ENCODE measurements at regions not wholly inside any gene's neighbourhood (a gene's known extent, or its start where the extent isn't known, plus 50 kb on each side); places are given as distances from the start of the nearest gene placed in this dataset.
"Not testable (repeated sequence)": the region's sequence is repeated elsewhere in the genome, so short reads cannot be mapped to it uniquely, and the experiment has no call there.

DNA sequence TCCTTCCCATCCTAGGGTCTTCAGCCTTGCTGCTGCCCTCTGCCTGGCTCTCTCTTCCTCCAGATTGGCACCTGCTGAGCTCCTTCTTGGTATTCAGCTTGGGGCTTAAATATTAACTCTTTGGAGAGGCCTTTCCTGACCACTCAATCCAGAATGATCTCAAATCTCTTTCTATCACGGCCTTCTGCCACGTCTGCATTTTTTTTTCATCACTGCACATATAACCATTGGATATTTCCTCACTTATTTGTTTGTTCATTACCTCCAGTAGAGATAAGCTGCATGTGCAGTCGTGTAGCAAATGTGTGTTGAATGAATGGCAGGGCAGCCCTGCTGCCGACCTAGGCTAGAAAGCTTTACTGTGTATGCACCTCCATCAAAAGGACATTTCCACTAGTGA, 51.6 kb upstream of the MPP7 start:
- DNase-seq (ENCODE audit: low read depth in 2 of 2) = no peak

DNA sequence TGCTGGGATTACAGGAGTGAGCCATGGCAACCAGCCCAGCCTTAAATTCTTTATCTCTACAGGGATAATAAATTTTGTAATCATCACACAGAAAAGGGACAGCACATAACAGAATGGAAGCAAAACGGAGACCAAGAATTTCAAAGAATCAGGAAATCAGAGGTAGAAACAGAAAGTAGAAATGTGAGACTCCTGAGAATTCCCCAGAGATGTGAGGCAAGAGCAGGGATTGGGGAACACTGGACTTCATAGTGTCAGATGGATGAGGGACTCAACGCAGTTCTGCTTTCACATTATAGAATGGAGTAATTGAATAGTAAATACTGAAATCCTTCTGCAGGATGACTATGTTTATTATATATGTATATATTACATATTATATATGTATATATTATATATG, 52.5 kb upstream of the MPP7 start:
- no peak for DNase-seq (ENCODE audit: low read depth in 2 of 2)

DNA sequence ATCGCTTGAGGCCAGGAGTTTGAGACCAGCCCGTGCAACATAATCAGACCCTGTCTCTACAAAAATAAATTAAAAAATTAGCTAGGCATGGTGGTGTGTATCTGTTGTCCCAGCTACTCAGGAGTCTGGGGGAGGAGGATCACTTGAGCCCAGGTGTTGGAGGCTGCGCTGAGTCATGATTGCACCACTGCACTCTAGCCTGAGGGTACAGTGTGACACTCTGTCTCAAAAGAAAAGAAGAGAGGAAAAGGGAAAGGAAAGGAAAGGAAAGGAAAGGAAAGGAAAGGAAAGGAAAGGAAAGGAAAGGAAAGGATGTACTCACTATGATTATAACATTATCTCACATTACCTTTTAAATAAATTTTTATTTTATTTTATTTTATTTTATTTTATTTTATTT, 56.5 kb upstream of the MPP7 start:
- DNase-seq (ENCODE audit: low read depth in 2 of 2) = no peak

DNA sequence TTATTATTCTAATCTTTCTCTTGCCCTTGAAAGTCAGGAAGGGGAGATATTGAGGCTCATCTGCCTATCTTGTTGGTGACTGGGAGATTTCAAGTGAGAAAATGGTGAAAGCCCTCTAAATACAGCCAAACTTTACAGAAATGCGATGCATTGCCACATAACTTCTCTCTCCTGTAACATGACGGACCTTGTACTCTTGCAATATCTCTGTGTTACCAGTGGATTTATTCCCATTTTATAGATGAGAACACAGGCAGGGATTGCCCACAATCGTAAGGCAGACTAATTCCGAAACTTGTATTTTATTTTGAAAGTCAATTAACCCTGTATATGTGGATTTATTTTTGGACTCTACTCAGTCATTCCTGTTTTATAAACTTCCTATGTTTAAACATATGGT, 57.3 kb upstream of the MPP7 start:
- DNase-seq (ENCODE audit: low read depth in 2 of 2) = no peak

DNA sequence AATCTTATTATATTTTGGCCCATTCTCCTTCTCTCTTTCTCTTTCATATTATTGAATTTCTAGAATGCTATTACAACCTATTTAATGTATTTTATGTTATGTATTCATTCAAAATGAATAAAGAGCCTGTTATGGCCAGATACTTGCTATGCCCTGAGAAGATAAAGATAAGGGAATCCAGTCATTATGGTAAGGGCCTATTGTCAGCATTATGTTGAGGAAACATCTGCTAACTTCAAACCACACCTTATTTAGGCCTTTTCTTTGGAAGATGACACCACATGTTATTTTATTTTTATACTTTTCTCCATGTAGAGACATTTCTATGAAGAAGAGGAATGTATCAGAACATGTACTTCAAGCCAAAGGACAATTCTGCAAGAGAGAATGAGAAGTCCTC, 60.5 kb upstream of the MPP7 start:
- DNase-seq (ENCODE audit: low read depth in 2 of 2) = no peak

DNA sequence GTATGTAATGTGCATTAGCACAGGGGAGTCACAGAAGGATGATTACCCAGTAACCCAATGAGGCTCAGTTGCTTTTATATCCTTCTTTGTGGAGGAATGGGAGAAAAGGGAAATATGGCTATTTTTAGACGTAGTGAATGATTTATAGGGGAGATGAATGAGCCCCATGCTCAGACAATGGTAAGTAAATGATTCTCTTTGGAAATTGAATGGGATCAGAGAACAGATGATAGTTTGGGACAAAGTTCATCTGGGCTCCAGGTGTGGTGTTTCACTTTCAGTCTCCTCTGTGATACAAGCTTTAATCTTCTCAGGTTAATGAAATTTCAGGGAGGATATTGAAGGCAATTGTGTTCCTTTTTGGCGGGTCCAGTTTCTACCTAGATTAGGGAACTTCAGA, 63.0 kb upstream of the MPP7 start:
- no peak for DNase-seq (ENCODE audit: low read depth in 2 of 2)

DNA sequence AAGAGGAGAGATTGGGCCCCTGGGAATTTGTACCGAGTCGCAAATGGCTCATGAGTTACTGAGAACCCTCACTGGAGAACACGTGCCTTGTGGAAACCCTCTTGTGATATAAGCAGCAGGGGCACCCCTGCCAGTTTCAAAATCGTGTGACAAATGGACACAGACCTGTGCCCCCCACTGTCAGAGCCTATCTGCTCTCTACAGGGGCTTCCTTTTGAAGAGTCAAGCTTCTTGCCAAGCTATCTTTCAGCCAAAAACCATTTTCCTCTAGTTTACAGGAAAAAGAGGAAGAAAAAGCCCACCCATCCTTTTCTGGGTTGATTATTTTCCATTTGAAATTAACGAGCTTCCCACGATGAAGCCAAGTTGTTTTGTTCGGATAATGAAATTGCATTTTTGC, 64.1 kb upstream of the MPP7 start:
- DNase-seq (ENCODE audit: low read depth in 2 of 2) = no peak

DNA sequence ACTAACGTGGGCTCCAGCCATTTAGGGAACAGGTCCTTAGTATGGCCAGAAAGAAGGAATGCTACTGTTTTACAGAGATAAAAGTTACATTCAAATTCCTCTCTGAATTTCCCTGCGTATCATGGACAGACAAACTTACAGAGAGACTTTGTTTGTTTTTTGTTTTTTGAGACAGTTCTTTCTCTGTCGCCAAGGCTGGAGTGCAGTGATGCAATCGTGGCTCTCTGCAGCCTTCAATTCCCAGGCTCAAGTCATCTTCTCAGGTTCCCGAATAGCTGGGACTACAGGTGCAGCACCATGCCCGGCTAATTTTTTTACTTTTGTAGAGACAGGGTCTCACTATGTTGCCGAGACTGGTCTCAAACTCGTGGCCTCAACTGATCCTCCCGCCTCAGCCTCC, 64.5 kb upstream of the MPP7 start:
- no peak for DNase-seq (ENCODE audit: low read depth in 2 of 2)

DNA sequence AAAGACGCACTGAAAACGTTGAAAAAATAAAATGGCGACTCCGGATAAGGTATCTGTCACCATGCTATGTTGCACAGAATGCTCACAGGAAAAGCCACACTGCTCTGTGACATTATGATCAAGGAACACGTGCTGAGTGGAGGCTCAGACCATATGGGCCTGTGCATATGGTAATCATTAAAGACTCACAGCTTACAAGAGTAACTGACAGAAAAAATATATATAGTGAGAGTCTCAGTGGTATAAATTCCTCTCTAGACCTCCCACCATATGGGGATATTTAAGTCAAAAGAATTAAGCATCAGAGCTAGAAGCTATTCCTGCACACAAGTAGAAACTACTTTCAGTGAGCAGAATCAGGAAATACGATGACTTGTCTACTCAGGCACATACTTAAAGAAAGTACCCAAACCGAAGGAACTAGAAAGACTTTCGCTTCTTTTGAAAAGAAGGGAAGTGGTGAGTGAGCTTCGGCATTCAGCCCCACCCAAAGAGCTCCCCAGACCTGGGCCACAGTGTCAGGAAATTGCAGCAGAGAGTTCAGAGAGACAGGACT, 65.1 kb upstream of the MPP7 start:
- DNase-seq (ENCODE audit: low read depth in 2 of 2) = peak; percentile 21 to 42

DNA sequence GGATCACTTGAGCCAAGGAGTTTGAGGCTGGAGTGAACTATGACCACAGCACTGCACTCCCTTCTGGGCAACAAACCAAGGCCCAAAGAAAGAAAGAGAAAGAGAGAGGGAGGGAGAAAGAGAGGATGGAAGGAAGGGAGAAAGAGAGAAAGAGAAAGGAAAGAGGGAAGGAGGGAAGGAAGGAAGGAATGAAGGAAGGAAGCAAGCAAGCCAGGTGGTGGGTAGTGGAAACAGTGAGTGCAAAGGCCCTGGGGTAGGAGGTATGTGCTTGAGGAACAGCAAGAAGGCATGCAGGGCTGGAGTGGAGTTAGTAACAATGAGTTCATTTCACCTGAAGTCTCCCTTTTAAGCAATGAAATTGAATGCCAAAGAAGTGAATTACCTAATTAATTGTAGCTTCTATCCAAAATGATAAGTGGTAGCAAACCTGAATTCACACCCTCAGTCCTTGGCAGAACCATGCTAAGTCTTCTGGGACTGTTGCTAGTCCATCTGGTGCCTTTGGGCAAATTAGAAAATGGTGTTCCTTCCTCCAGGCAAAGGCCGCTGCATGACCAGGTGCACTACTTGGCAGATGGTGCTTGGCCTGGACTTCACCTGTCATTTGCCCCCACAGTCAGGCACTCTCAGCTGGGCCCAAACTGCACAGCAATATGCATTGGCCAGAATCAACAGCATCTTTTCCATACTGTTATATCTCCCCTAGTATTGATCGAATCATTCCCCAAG, 67.4 kb upstream of the MPP7 start:
- no peak for DNase-seq (ENCODE audit: low read depth in 2 of 2)

DNA sequence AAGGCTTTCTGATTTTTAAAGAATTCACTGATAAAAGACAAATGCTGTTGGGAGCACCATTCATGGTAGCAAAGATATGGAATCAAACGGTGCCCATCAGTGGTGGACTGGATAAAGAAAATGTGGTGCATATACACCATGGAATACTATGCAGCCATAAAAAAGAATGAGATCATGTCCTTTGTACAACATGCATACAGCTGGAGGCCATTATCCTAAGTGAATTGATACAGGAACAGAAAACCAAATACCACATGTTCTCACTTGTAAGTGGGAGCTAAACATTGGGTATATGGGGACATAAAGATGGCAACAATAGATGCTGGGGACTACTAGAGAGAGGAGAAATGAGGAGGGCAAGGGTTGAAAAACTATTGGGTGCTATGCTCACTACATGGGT, 68.8 kb upstream of the MPP7 start:
- DNase-seq (ENCODE audit: low read depth in 2 of 2) = not testable (repeated sequence)

DNA sequence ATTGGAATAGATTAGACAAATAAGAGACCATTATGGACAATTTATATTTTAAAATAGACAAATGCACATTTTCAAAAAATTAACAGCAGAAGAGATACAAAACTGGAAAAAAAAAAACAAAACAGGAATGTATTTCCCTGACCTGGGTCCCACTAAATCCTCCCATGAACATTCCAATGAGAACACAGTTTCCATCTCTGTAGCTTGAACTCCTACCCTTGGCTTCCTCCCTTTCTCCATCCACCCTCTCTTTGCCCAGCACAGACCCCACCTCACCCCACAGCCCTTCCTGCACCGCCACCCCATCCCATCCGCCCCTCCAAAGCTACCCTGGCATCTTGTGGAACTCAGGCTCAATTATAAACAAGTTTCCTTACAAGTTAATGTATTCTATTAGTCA, 71.2 kb upstream of the MPP7 start:
- DNase-seq (ENCODE audit: low read depth in 2 of 2) = no peak

DNA sequence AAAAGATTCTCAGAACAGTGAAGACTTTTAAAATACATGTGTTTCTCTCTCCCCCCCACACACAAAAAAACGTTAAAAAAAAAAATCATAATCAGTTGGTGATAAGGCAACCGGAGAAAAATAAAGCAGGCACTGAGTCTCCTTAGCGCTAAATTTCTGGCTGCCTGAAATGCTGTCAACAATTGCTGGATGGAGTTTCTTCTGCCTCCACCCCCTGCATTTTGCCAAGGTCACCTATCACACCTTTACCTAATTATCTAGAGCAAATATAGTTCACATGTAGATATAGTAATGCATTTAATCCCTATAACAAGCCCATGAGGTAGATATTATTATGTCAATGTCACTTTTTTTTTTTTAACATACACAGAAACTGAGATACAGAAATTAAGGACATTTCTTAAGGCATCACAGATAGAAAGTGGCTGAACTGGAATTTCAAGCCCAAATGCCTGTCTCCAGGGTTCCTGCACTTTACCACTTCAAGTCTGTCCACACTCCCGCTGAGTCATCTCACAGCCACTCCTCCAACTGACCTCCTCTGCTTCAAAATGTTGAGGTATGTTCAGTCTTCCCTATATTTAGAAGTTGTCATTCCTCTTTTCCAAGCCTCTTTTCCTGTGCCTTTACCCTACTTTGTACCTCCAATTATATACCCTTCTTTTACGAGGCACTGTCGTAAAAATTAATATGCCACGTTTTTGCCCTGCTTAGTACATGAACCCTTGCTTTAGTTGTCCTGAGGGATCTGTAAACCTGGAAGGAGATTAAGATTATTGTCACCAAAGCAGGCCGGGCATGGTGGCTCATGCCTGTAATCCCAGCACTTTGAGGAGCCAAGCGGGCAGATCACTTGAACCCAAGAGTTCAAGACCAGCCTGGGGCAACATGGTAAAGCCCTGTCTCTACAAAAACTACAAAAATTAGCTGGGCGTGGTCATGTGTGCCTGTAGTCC, 72.8 kb upstream of the MPP7 start:
- no peak for DNase-seq (ENCODE audit: low read depth in 2 of 2)

DNA sequence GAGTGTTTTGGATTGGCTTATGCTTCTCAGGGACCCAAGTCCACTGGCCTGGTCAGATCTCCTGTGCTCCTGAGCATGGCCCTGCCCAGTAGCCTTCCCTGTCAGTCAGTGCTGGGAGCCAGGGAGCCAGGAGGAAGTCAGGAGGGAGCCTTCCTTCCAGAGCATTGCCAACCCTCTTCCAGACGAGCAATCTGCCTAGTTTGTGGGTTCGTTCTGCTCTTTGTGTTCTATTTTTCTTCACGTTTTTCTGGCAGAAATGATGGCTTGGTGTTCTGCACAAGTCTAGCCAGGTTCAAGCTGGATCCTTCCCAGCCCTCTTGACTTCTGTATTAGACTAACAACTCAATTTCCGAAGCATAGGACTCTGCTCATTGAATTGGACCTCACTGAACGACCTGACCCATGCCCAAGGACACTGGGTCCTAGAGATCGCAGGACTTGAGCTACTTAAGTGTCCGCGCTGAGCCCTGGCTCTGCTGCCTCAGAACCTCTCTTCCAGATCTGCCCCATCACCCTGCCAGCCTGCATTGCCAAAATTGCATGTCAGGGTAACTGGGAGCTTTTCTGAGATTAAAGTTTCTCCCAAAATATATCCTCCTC, 76.2 kb upstream of the MPP7 start:
- no peak for DNase-seq (ENCODE audit: low read depth in 2 of 2)

DNA sequence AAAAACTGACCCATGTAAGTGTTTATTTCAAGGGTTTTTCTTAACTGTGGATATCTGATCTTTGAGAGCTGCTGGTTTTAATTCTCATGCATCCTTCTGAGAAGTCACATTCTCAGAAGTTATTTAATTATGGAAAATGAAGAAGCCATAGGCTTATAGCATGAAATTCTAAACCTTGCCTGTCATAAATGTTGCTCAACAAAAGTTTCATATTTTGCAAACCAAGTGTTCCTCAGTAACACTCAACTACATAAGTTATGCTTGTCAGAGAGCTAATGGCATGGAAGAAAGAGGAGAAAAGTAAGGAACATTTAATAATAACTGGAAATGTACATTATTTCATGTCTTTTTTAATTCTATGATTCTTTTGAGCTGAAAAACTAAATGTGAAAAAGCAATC, 78.6 kb upstream of the MPP7 start:
- DNase-seq (ENCODE audit: low read depth in 2 of 2) = no peak

DNA sequence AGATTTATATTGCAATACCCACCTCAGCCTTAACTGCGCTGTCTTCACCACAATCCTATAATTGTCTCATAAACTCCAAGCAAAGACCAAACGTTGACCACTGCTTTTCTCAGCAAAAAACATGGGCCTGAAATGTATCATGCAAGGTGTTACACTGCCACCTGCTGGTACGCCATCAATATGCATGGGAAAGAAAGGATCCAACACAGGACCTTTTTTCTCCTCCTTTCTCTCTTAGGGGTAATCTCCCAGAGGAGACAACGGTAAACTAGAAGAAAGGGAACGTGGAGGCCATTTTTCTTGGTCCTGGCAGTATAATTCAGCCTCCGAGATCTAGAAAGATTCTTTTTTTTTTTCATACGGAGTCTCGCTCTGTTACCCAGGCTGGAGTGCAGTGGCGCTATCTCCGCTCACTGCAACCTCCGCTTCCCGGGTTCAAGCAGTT, 79.1 kb upstream of the MPP7 start:
- peak; percentile 65 to 76 for DNase-seq (ENCODE audit: low read depth in 2 of 2)

DNA sequence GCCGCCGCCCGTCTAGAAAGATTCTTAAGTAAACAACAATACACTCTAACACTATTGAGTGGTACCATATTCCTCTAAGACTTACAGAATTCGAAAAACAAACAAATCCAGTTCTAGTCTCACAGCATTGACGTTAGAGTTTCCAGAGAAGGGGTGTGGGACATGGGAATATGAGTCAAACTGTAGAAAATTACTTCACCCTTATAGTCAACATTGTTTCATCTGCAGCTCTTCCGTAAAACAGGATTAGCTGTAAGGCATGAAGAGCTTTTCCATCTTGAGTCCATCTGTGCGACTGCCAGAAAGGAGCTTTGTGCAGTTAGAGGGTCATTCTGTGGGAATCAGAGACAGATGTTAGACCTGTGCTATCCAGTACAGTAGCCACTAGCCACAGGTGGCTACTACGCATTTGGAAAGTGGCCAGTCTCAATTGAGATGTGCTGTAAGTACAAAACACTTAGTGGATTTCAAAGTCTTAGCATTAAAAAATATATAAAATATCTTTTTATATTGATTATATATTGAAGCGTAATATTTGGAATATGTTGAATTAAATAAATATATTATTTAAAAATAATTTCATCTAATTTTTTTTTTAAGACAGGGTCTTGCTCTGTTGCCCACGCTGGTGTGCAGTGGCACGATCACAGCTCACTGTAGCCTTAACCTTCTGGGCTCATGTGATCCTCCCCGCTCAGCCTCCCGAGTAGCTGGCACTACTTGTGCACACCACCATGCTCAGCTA, 79.8 kb upstream of the MPP7 start:
- DNase-seq (ENCODE audit: low read depth in 2 of 2) = no peak

DNA sequence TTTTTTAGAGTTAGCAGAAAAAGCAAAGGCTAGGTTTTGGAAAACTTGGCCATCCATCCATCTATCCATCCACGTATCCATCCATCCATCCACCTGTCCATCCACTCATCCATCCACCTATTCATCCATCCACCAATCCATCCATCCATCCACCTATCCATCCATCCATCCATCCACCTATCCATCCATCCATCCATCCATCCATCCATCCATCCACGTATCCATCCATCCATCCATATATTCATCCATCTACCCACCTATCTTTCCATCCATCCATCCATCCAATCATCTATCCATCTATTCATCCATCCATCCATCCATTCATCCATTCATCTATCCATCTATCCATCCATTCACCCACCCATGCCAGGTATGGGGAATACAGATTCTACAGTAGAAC, 81.7 kb upstream of the MPP7 start:
- DNase-seq (ENCODE audit: low read depth in 2 of 2) = no peak

DNA sequence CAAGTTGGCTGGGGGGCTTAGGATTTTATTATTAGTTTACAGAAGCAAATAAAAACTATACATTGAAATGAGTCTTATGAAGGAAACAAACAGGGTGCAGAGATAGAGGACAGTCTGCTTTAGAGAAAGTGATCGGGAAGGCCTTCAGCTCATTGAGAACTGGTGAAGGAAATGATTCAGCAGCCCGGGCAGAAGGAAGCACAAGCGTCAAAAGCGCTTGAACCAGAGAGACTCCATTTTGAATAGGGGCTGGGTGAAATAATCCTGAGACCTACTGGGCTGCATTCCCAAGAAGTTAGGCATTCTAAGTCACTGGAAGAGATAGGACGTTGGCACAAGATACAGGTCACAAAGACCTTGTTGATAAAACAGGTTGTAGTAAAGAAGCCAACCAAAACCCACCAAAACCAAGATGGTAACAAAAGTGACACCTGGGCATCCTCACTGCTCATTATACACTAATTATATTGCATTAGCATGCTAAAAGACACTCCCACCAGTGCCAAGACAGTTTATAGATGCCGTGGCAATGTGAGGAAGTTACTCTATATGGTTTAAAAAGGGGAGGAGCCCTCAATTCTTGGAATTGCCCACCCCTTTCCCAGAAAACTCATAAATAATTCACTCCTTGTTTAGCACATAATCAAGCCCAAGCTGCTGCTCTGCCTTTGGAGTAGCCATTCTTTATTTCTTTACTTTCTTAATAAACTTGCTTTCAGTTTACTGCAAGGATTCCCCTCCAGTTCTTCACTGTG, 83.1 kb upstream of the MPP7 start:
- no peak for DNase-seq (ENCODE audit: low read depth in 2 of 2)

DNA sequence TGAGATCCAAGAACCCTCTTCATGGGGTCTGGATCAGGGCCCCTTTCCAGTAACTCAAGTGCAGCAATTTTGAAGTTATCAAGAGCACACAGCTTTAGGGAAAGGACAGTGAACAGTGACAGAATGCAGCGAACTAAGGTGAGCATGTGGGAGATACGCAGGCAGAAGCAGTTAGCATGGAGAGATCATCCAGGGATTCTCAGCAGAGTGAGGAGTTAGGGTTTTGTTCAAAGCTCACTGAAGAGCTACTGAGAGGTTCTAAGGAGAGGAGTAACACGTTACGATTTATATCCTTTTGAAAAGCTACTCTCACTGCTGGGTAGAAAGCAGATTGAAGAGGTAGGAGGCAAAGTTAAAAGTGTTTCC, 83.6 kb upstream of the MPP7 start:
- no peak for DNase-seq (ENCODE audit: low read depth in 2 of 2)

DNA sequence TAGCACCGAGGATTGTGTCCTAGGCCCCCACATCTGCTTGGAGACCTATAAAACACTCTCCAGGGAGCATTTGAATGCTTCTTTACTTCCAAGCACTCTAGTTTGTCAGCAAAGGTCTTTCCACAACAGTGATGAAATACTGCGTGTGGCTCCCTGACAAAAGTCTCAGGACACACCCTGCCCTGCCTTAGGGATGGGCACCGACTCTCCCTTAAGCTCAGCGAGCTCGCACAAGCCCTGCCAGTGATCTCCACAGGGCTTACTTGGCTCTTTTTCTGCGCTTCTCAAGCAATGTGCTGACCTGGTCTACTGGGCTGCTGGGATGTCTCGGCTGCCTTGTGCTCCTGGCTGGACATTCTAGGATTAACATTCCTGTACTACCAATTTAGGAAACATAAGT, 84.3 kb upstream of the MPP7 start:
- DNase-seq (ENCODE audit: low read depth in 2 of 2) = no peak

Data from stimulated activated CD8-positive, alpha-beta memory T cell treated with anti-CD3 and anti-CD28 coated beads, Interleukin-2, amount 100 ng/mL, for 48 hours (primary cell).